Motor neuron (in vitro differentiated cells): ENCODE measurements at regions not wholly inside any gene's neighbourhood (a gene's known extent, or its start where the extent isn't known, plus 50 kb on each side); places are given as distances from the start of the nearest gene placed in this dataset.

ENCODE experiments used
- ATAC-seq, 8 experiments: fragments of 200-7000 bp; cut with Tn5 transposase; replicated peaks in 6 of 8; 2 replicates each; pipeline ENCODE4 v1.8.0; 2021; ENCODE audit warnings: mild to moderate bottlenecking in 8 of 8, moderate library complexity in 8 of 8
- H3K27ac ChIP-seq, 2 donors: fragments of 250-450 bp; sonication (Bioruptor Pico); 2 replicates each; pipeline ENCODE4 v1.9.0; 2021; ENCODE audit warnings: antibody characterized with exemption in 2 of 2, mild to moderate bottlenecking in 2 of 2, moderate library complexity in 1 of 2
- H3K4me1 ChIP-seq, 2 donors: fragments of 250-450 bp; sonication (Bioruptor Pico); replicated peaks in 1 of 2; 2 replicates each; pipeline ENCODE4 v1.6.1; 2021; ENCODE audit warnings: antibody characterized with exemption in 2 of 2, mild to moderate bottlenecking in 2 of 2, moderate library complexity in 1 of 2
- H3K4me3 ChIP-seq, 5 donors: fragments of 250-450 bp; sonication (Bioruptor Pico); 2 replicates each; pipeline ENCODE4 v1.9.0; 2021; ENCODE audit warnings: antibody characterized with exemption in 5 of 5, mild to moderate bottlenecking in 5 of 5, moderate library complexity in 4 of 5
- WGBS, 10 experiments: fragments of 450-650 bp; shearing (Covaris generic); methylation state at CpG; one replicate each; pipeline ENCODE4 v1.0.0; 2022; 5-methylcytosine and 5-hydroxymethylcytosine counted together
- in situ Hi-C, 9 experiments: fragments of 400-800 bp; cut with MboI; loops; one replicate each; pipeline ENCODE4 v1.15.0; 2021; ENCODE audit warnings: low sequenced_read_pairs in 9 of 9, low pct_unique_long_range_greater_than_20kb in 2 of 9; ENCODE audit not compliant: unreplicated experiment in 9 of 9

DNA sequence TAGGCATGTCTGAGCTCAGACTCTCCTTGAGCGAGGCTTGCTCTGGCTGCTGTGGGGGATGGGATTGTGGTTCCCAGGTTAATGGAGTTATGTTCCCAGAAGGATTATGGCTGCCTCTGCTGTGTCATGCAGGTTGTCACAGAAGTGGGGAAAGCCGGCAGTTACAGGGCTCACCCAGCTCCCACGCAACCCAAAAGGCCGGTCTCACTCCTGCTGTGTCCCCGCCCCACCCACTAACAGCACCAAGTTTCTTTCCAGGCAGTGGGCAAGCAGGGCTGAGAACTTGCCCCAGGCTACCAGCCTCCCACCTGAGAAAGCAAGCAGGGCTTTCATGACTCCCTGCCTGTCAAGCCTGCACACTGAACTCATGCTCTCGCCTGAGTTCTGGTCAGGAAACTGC, 750.5 kb downstream of the FRK start:
- Histone ChIP-seq H3K4me1 (no peaks in the 10 kb centered on the region), H3K27ac (no peak overlapping the region), H3K4me3 (no peak overlapping the region)
- in situ Hi-C loops: no loop called here
- ATAC-seq: no peak
- WGBS, 10 experiments: 60 to 100% (median 85%) methylated on average over 1 to 6 of the region's 6 CpGs; no CpG with 5 or more reads in 6 of the 10 experiments

DNA sequence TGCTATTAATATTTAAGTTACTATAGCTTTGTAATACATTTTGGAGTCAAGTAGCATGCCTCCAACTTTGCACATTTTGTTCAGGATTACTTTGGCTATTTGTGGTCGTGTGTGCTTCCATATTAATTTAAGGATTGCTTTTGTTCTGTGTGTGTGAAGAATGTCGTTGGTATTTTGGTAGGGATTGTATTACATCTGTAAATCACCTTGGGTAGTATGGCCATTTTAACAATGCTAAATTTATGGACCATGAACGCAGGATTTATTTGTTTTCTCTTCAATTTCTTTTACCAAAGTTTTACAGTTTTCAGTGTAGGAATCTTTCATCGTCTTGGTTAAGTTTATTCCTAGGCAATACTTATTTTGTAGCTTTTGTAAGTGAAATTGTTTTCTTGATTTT, 758.0 kb downstream of the FRK start:
- 2 to 94% (median 78%) methylated on average over 1 to 4 of the region's 4 CpGs for WGBS, 10 experiments
- in situ Hi-C loops: no loop called here
- Histone ChIP-seq H3K4me1 (no peaks in the 10 kb centered on the region), H3K27ac (no peak overlapping the region), H3K4me3 (no peak overlapping the region)
- no peak for ATAC-seq

DNA sequence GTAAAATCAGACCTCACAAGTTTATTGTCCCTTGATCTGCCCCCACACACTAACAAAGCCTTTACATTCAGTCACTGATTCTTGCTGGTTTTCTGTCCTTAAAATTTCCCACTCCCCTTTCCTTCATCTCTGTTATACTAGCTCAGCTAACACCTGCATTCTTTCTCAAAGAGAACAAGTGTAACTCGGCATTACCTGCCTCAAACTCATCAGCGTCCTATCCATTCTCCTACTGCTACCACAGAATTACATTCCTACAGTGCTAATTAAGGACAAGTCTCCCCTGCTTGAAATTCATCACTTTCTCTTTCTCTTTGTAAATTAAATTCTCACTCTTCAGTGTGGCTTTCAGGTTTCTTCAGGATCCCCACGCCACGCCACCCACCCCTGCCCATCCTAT, 773.2 kb downstream of the FRK start:
- H3K4me3 ChIP-seq: no peak overlapping the region
- 25 to 82% (median 63%) methylated on average over 2 to 4 of the region's 4 CpGs; no CpG with 5 or more reads in 2 of the 10 experiments for WGBS, 10 experiments
- H3K27ac ChIP-seq: no peak overlapping the region
- H3K4me1 ChIP-seq: no peaks in the 10 kb centered on the region
- in situ Hi-C loops: no loop called here
- ATAC-seq: no peak

DNA sequence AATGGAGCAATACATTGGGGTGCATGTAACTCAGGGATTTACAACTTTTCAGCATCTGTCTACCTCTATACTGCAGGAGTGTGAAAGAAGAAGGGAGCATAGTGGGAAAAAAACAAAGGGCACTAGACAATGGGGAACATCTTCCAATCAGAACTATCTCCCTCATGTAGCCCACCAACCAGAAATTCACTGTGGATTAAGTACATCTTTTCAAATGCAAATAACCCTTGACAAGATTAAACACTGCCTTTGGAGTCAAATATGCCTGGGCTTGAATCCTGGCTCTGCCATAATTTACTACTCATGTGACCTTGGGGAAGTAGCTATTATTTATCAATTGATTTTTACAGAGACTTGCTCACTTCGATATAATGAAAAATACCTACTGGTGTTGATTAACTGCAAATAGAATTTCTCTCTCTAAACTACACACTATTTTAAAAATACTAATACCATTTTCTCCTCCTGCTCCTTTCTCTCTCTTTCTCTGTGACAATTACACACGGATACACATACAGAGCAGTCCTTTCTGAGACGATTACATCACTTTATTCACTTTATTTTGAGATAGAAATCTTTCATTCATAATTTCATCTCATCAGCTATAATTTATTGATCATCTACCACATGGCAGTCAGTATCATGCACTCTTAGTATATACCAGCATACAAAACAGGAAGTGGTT, 783.7 kb downstream of the FRK start:
- H3K4me3 ChIP-seq: no peak overlapping the region
- peaks cover 0 to 21% of the 10 kb centered on the region in 2 donors for H3K4me1 ChIP-seq
- ATAC-seq: peak in 5 of 8 experiments; percentile 86 to 98 (median 94)
- in situ Hi-C loops: no loop called here
- H3K27ac ChIP-seq: no peak overlapping the region
- 0 to 72% (median 61%) methylated on average over 1 to 3 of the region's 3 CpGs for WGBS, 10 experiments

DNA sequence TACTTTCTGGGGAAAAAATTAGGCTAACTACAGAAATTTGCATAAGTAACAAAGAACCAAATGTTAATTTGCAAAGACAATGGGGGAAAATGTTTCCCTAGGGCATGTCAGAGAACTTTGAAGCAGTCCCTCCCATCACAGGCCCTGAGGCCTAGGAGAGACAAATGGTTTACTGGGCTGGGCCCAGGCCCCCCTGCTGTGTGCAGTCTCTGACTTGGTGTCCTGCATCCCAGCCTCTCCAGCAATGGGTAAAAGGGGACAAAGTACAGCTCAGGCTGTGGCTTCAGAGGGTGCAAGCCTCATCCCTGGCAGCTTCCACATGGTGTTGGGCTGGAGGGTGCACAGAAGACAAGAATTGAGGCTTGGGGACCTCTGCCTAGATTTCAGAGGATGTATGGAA, 788.4 kb downstream of the FRK start:
- in situ Hi-C loops: no loop called here
- peaks cover 7 to 21% of the 10 kb centered on the region in 2 donors for H3K4me1 ChIP-seq
- ATAC-seq: no peak
- no peak overlapping the region for H3K27ac ChIP-seq
- no peak overlapping the region for H3K4me3 ChIP-seq

DNA sequence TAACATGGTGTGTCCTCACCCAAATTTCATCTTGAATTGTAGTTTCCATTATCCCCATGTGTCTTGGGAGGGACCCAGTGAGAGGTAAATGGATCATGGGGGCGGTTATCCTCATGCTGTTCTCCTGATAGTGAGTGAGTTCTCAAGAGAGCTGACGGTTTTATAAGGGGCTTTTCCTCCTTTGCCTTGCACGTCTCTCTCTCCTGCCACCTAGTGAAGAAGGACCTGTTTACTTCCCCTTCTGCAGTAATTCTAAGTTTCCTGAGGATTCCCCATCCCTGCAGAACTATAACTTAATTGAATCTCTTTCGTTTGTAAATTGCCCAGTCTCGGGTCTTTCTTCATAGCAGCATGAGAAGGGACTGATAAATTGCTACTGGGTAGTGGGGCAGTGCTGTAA, 789.3 kb downstream of the FRK start:
- whole genome bisulfite sequencing, 10 experiments: 0 to 55% (median 34%) methylated on average over 2 to 5 of the region's 5 CpGs; no CpG with 5 or more reads in 2 of the 10 experiments
- in situ Hi-C loops: no loop called here
- Histone ChIP-seq H3K27ac (no peak overlapping the region), H3K4me3 (no peak overlapping the region), H3K4me1 (peaks cover 7 to 12% of the 10 kb centered on the region in 2 donors)
- peak in 1 of 8 experiments; percentile 18 for ATAC-seq

DNA sequence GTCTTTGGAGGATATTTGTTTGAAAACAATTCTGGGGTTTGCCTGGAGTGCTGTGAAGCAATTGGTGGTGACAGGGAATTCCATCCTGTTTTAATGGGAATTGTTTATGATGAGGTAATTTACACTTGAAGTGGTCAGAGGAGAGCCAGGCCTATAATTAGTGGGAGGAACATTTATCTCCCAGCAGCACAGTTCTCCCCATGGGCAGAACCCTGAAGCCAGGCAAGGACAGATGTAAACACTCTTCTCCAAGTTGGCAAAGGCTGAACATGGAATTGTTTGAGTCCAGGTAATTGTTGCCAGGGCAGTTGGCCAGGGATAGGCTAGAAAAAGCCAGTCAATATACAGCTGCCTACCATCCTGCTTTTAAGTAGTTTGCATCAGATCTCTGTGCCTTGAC, 789.7 kb downstream of the FRK start:
- Histone ChIP-seq H3K4me1 (peaks cover 7 to 11% of the 10 kb centered on the region in 2 donors), H3K27ac (no peak overlapping the region), H3K4me3 (no peak overlapping the region)
- ATAC-seq: peak in 4 of 8 experiments; percentile 28 to 68 (median 44)
- in situ Hi-C loops: no loop called here

DNA sequence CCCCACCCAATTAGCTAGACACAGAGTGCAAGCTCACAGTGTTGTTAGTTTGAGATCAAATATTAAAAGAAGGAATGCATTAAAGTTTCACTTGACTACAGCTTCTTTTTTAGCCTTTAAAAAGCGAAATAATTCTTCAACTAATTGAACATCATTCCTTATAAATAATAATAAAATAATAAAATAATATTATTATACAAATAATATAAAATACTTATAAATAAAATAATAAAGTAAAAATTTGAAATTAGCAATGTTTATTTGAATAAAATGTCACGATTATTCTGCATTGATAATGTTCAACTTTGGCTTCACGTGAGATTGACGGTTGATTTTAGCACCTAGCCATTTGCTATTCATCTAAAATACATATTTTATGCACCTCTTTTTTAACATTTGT, 819.3 kb downstream of the FRK start:
- in situ Hi-C loops: no loop called here
- Histone ChIP-seq H3K4me3 (no peak overlapping the region), H3K4me1 (no peaks in the 10 kb centered on the region), H3K27ac (no peak overlapping the region)
- no peak for ATAC-seq
- WGBS, 10 experiments: 2 to 100% (median 70%) methylated on average over 1 to 4 of the region's 4 CpGs

DNA sequence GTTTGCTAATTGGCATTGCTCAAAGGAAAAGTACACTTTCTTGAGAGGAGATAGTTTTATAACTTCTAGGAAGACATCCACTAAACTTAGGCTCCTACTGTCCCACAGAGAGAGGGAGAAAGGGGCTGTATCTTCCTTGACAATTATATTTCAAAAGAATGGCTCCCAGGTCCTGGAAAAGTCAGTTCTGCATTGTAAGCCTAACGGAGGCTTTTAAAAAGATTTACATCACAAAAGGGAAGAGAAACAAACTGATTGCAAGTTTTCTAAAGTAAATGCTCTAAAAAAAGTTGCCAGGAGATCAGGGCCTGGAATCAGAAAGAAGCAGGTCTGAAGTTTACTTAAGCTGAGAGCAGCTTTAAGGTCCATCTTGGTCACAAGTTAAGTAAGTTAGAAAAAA, 839.5 kb downstream of the FRK start:
- peak in 5 of 8 experiments; percentile 30 to 94 (median 50) for ATAC-seq
- no peak overlapping the region for H3K27ac ChIP-seq
- WGBS, 10 experiments: 0 to 29% (median 4%) methylated on average over 1 of the region's 1 CpG; no CpG with 5 or more reads in 2 of the 10 experiments
- in situ Hi-C loops: no loop called here
- peaks cover 0 to 8% of the 10 kb centered on the region in 2 donors for H3K4me1 ChIP-seq
- no peak overlapping the region for H3K4me3 ChIP-seq

DNA sequence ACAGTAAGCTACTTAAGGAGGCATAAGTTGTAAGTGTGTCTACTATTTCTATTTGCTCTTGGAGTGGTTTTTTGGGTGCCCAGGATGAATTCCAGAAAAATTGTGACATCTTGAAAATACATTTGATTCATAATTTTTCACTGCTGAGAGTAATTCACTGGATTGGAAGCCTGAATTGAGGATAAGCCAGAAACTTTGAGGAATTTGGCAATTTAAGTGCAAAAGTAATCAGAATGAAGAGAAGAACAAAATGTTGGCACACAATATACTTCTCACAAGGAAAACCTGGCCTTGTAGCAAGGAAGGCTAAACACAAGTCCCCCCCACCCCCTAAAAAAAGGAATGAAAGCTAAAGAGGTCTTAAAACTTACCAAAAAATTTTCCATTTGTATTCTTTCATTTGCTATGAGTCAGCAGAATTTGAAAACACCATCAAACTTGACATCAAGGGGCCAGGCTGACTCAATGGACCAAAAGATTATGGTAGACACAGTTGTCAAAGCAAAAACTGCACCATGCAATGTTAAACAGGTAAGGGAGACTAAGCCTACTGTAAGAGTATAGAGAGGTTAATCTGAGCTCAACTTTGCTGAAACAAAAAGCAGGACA, 840.0 kb downstream of the FRK start:
- in situ Hi-C loops: no loop called here
- Histone ChIP-seq H3K4me3 (no peak overlapping the region), H3K4me1 (peaks cover 0 to 8% of the 10 kb centered on the region in 2 donors), H3K27ac (no peak overlapping the region)
- ATAC-seq: peak in 1 of 8 experiments; percentile 41

DNA sequence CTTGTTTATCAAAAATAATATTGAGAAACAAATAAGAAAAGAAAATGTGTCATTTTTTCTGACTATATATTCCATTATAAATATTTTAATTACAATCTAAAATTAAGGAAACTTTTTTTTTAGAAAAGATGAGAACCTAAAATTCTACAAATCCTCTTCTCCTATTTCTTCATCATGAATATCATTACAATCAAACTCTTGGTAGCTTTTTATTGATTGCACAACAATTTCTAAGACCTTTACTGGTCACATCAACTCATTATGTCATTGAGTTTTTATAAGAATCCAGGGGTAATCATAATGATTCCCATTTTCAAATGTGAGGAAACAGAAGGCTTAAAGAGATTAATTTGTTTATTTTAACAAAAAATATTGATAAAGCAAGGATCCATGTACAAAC, 841.0 kb downstream of the FRK start:
- in situ Hi-C loops: no loop called here

DNA sequence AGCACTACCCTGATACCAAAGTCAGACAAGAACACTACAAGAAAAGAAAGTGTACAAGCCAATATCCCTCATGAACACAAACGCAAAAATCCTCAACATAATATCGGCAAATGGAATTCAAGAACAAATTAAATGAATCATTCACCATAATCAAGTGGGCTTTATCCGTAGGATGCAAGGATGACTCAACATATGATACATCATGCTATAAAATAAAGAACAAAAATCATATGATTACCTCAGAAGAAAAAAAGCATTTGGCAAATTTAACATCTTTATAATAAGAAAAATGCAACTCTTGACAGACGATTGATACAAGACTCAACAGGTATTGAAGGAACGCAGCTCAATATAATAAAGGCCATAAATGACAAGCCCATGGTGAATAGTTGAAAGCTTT, 843.9 kb downstream of the FRK start:
- in situ Hi-C loops: no loop called here
- Histone ChIP-seq H3K4me1 (peaks cover 0 to 8% of the 10 kb centered on the region in 2 donors), H3K4me3 (no peak overlapping the region), H3K27ac (no peak overlapping the region)
- WGBS, 10 experiments: 21 to 100% (median 86%) methylated on average over 2 to 5 of the region's 5 CpGs
- ATAC-seq: no peak

More for the DNA sequence above, 841.0 kb downstream of the FRK start:
- peaks cover 0 to 8% of the 10 kb centered on the region in 2 donors for H3K4me1 ChIP-seq
- H3K4me3 ChIP-seq: no peak overlapping the region
- H3K27ac ChIP-seq: no peak overlapping the region
- no peak for ATAC-seq

DNA sequence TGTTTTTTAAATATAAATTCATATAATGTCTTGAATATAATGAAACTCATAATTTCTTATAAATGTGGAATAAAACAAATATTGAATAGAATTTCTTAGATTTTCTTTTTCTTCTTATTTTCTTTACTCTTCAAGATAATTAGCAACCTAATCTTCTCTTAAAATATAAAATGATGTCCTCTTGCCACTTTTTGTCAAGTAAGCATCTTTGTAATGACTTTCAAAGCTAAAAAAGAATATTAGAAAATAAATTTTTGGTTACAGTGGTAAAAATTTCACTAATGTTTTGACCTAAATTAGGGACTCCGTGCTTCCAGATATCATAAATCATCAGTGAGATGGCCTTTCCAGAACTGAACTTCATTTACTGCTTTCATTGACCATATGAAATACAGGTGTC, 846.4 kb downstream of the FRK start:
- no peak for ATAC-seq
- no peak overlapping the region for H3K4me3 ChIP-seq
- H3K27ac ChIP-seq: no peak overlapping the region
- WGBS, 10 experiments: 0 to 90% (median 19%) methylated on average over 1 of the region's 1 CpG; no CpG with 5 or more reads in 2 of the 10 experiments
- in situ Hi-C loops: no loop called here
- no peaks in the 10 kb centered on the region for H3K4me1 ChIP-seq

DNA sequence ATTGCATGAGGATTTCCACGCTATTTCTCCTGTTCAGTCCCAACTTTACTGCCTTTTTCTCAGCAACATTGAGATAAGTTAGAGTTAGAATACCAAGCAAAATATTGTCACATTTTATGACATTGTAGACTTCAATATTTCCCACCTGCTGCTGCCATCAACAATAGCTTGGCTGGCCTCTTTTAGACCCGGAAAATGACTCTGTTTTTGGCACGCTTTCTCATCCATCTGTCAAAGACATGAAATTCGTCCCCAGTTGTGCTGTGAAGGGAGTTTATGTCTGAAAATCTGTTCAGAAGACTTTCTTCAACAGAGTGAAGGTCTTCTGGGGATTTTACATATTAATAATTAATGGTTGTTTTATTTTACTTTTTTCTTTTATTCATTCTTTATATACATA, 857.3 kb downstream of the FRK start:
- 0 to 96% (median 80%) methylated on average over 2 to 4 of the region's 4 CpGs; no CpG with 5 or more reads in 1 of the 10 experiments for WGBS, 10 experiments
- H3K27ac ChIP-seq: no peak overlapping the region
- H3K4me1 ChIP-seq: no peaks in the 10 kb centered on the region
- no peak overlapping the region for H3K4me3 ChIP-seq
- in situ Hi-C loops: no loop called here
- ATAC-seq: no peak
